ENCODE measurements at regions not wholly inside any gene's neighbourhood (a gene's known extent, or its start where the extent isn't known, plus 50 kb on each side); places are given as distances from the start of the nearest gene placed in this dataset.

- no peak overlapping the region for H3K4me3 ChIP-seq (ENCODE audit: low read depth, low read length)
- no peak overlapping the region for H3K27ac ChIP-seq (ENCODE audit: low read depth, low read length)
- H3K4me1 ChIP-seq (ENCODE audit: control insufficient read depth, insufficient read depth, low read length), result no peaks in the 10 kb centered on the region; the same call in 1 of the 2 replicates
- no peak overlapping the region for H3K9ac ChIP-seq (ENCODE audit: low read length)
- H3K27me3 ChIP-seq (ENCODE audit: control insufficient read depth, insufficient read depth, low read length), result no peaks in the 10 kb centered on the region
- H3K36me3 ChIP-seq (ENCODE audit: control insufficient read depth, insufficient read depth, low read length), result no peaks in the 10 kb centered on the region
- H3K9me3 ChIP-seq (ENCODE audit: control insufficient read depth, insufficient read depth, low read depth, low read length), result no peaks in the 10 kb centered on the region
Measured at GRCh38 chr10:33459602-33460001, 125.1 kb upstream of the NRP1 start.

- H3K27ac ChIP-seq (ENCODE audit: low read depth, low read length), result no peak overlapping the region
- no peaks in the 10 kb centered on the region for H3K36me3 ChIP-seq (ENCODE audit: control insufficient read depth, insufficient read depth, low read length)
- no peak overlapping the region for H3K9ac ChIP-seq (ENCODE audit: low read length)
- H3K27me3 ChIP-seq (ENCODE audit: control insufficient read depth, insufficient read depth, low read length), result no peaks in the 10 kb centered on the region
- peaks cover 4% of the 10 kb centered on the region; the same call in 1 of the 2 replicates for H3K9me3 ChIP-seq (ENCODE audit: control insufficient read depth, insufficient read depth, low read depth, low read length)
- no peaks in the 10 kb centered on the region for H3K4me1 ChIP-seq (ENCODE audit: control insufficient read depth, insufficient read depth, low read length)
- H3K4me3 ChIP-seq (ENCODE audit: low read depth, low read length), result no peak overlapping the region
Measured at GRCh38 chr10:33455029-33455428, 120.6 kb upstream of the NRP1 start.

GRCh38 chr10:33454554-33454953 is 120.1 kb upstream of the NRP1 start:
- H3K36me3 ChIP-seq (ENCODE audit: control insufficient read depth, insufficient read depth, low read length), result no peaks in the 10 kb centered on the region
- peaks cover 4% of the 10 kb centered on the region; the same call in 1 of the 2 replicates for H3K9me3 ChIP-seq (ENCODE audit: control insufficient read depth, insufficient read depth, low read depth, low read length)
- H3K9ac ChIP-seq (ENCODE audit: low read length), result no peak overlapping the region
- H3K4me1 ChIP-seq (ENCODE audit: control insufficient read depth, insufficient read depth, low read length), result no peaks in the 10 kb centered on the region
- H3K27me3 ChIP-seq (ENCODE audit: control insufficient read depth, insufficient read depth, low read length), result no peaks in the 10 kb centered on the region
- H3K27ac ChIP-seq (ENCODE audit: low read depth, low read length), result no peak overlapping the region
- H3K4me3 ChIP-seq (ENCODE audit: low read depth, low read length), result no peak overlapping the region

- Histone ChIP-seq H3K9ac (ENCODE audit: low read length) (no peak overlapping the region), H3K9me3 (ENCODE audit: control insufficient read depth, insufficient read depth, low read depth, low read length) (peaks cover 4% of the 10 kb centered on the region; the same call in 1 of the 2 replicates), H3K4me1 (ENCODE audit: control insufficient read depth, insufficient read depth, low read length) (no peaks in the 10 kb centered on the region), H3K36me3 (ENCODE audit: control insufficient read depth, insufficient read depth, low read length) (no peaks in the 10 kb centered on the region), H3K4me3 (ENCODE audit: low read depth, low read length) (no peak overlapping the region), H3K27ac (ENCODE audit: low read depth, low read length) (no peak overlapping the region), H3K27me3 (ENCODE audit: control insufficient read depth, insufficient read depth, low read length) (no peaks in the 10 kb centered on the region)
Measured at GRCh38 chr10:33453081-33454025, 118.9 kb upstream of the NRP1 start.

- H3K9ac ChIP-seq (ENCODE audit: low read length), result no peak overlapping the region
- H3K36me3 ChIP-seq (ENCODE audit: control insufficient read depth, insufficient read depth, low read length), result no peaks in the 10 kb centered on the region
- H3K4me3 ChIP-seq (ENCODE audit: low read depth, low read length), result no peak overlapping the region
- no peak overlapping the region for H3K27ac ChIP-seq (ENCODE audit: low read depth, low read length)
- H3K27me3 ChIP-seq (ENCODE audit: control insufficient read depth, insufficient read depth, low read length), result no peaks in the 10 kb centered on the region
- no peaks in the 10 kb centered on the region for H3K4me1 ChIP-seq (ENCODE audit: control insufficient read depth, insufficient read depth, low read length)
- peaks cover 4% of the 10 kb centered on the region; the same call in 1 of the 2 replicates for H3K9me3 ChIP-seq (ENCODE audit: control insufficient read depth, insufficient read depth, low read depth, low read length)
Measured at GRCh38 chr10:33448421-33449140, 114.1 kb upstream of the NRP1 start.

GRCh38 chr10:33441561-33441960 is 107.1 kb upstream of the NRP1 start:
- Histone ChIP-seq H3K9ac (ENCODE audit: low read length) (no peak overlapping the region), H3K9me3 (ENCODE audit: control insufficient read depth, insufficient read depth, low read depth, low read length) (no peaks in the 10 kb centered on the region), H3K27me3 (ENCODE audit: control insufficient read depth, insufficient read depth, low read length) (no peaks in the 10 kb centered on the region), H3K27ac (ENCODE audit: low read depth, low read length) (no peak overlapping the region), H3K4me1 (ENCODE audit: control insufficient read depth, insufficient read depth, low read length) (no peaks in the 10 kb centered on the region), H3K4me3 (ENCODE audit: low read depth, low read length) (no peak overlapping the region), H3K36me3 (ENCODE audit: control insufficient read depth, insufficient read depth, low read length) (no peaks in the 10 kb centered on the region)

- H3K36me3 ChIP-seq (ENCODE audit: control insufficient read depth, insufficient read depth, low read length), result no peaks in the 10 kb centered on the region
- H3K4me3 ChIP-seq (ENCODE audit: low read depth, low read length), result no peak overlapping the region
- H3K27ac ChIP-seq (ENCODE audit: low read depth, low read length), result no peak overlapping the region
- no peak overlapping the region for H3K9ac ChIP-seq (ENCODE audit: low read length)
- no peaks in the 10 kb centered on the region for H3K4me1 ChIP-seq (ENCODE audit: control insufficient read depth, insufficient read depth, low read length)
- H3K9me3 ChIP-seq (ENCODE audit: control insufficient read depth, insufficient read depth, low read depth, low read length), result no peaks in the 10 kb centered on the region
- H3K27me3 ChIP-seq (ENCODE audit: control insufficient read depth, insufficient read depth, low read length), result no peaks in the 10 kb centered on the region
Measured at GRCh38 chr10:33434933-33435332, 100.5 kb upstream of the NRP1 start.

GRCh38 chr10:33428682-33429081 is 94.2 kb upstream of the NRP1 start:
- no peaks in the 10 kb centered on the region for H3K27me3 ChIP-seq (ENCODE audit: control insufficient read depth, insufficient read depth, low read length)
- no peaks in the 10 kb centered on the region for H3K9me3 ChIP-seq (ENCODE audit: control insufficient read depth, insufficient read depth, low read depth, low read length)
- no peaks in the 10 kb centered on the region for H3K36me3 ChIP-seq (ENCODE audit: control insufficient read depth, insufficient read depth, low read length)
- no peak overlapping the region for H3K9ac ChIP-seq (ENCODE audit: low read length)
- H3K27ac ChIP-seq (ENCODE audit: low read depth, low read length), result no peak overlapping the region
- H3K4me3 ChIP-seq (ENCODE audit: low read depth, low read length), result no peak overlapping the region
- H3K4me1 ChIP-seq (ENCODE audit: control insufficient read depth, insufficient read depth, low read length), result 0 out of 2 replicates have a peak, but pooled peaks cover 2% of the 10 kb centered on the region

GRCh38 chr10:33423154-33423529 is 88.7 kb upstream of the NRP1 start:
- Histone ChIP-seq H3K27ac (ENCODE audit: low read depth, low read length) (no peak overlapping the region), H3K9ac (ENCODE audit: low read length) (no peak overlapping the region), H3K4me1 (ENCODE audit: control insufficient read depth, insufficient read depth, low read length) (0 out of 2 replicates have a peak, but pooled peaks cover 4% of the 10 kb centered on the region), H3K9me3 (ENCODE audit: control insufficient read depth, insufficient read depth, low read depth, low read length) (no peaks in the 10 kb centered on the region), H3K36me3 (ENCODE audit: control insufficient read depth, insufficient read depth, low read length) (no peaks in the 10 kb centered on the region), H3K27me3 (ENCODE audit: control insufficient read depth, insufficient read depth, low read length) (no peaks in the 10 kb centered on the region), H3K4me3 (ENCODE audit: low read depth, low read length) (no peak overlapping the region)

- Histone ChIP-seq H3K9me3 (ENCODE audit: control insufficient read depth, insufficient read depth, low read depth, low read length) (no peaks in the 10 kb centered on the region), H3K9ac (ENCODE audit: low read length) (no peak overlapping the region), H3K4me3 (ENCODE audit: low read depth, low read length) (no peak overlapping the region), H3K27me3 (ENCODE audit: control insufficient read depth, insufficient read depth, low read length) (no peaks in the 10 kb centered on the region), H3K4me1 (ENCODE audit: control insufficient read depth, insufficient read depth, low read length) (0 out of 2 replicates have a peak, but pooled peaks cover 4% of the 10 kb centered on the region), H3K36me3 (ENCODE audit: control insufficient read depth, insufficient read depth, low read length) (no peaks in the 10 kb centered on the region), H3K27ac (ENCODE audit: low read depth, low read length) (no peak overlapping the region)
Measured at GRCh38 chr10:33422471-33423153, 88.1 kb upstream of the NRP1 start.
